ENCODE measurements at regions not wholly inside any gene's neighbourhood (a gene's known extent, or its start where the extent isn't known, plus 50 kb on each side); places are given as distances from the start of the nearest gene placed in this dataset.

DNA sequence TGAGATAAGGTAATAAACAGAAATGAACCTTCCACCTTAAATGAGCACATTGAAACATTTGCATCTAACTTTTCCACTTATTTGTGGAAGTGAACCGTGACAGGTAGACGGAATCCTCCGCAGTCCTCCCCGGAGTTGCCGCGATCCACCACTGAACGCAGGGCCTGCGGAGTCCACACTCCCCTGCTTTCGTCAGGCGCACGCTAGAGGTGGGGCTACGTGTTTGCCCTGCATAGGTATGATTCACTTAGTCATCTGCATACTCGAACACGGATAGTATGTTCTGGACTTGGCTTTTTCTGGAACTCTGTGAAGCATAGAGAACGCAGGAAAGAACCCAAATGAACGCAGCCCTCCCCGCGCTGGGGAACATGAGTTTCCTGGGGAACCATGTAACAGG lies 272.8 kb upstream of the IRX4 start:
- TF ChIP-seq, protein P1, sequence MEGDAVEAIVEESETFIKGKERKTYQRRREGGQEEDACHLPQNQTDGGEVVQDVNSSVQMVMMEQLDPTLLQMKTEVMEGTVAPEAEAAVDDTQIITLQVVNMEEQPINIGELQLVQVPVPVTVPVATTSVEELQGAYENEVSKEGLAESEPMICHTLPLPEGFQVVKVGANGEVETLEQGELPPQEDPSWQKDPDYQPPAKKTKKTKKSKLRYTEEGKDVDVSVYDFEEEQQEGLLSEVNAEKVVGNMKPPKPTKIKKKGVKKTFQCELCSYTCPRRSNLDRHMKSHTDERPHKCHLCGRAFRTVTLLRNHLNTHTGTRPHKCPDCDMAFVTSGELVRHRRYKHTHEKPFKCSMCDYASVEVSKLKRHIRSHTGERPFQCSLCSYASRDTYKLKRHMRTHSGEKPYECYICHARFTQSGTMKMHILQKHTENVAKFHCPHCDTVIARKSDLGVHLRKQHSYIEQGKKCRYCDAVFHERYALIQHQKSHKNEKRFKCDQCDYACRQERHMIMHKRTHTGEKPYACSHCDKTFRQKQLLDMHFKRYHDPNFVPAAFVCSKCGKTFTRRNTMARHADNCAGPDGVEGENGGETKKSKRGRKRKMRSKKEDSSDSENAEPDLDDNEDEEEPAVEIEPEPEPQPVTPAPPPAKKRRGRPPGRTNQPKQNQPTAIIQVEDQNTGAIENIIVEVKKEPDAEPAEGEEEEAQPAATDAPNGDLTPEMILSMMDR (IDR thresholded peaks at IDR 0.05), result no peak
- TF ChIP-seq POLR2A (IDR thresholded peaks at IDR 0.05) (no peak), EP300 (IDR thresholded peaks at IDR 0.05) (no peak)
